ENCODE measurements at regions not wholly inside any gene's neighbourhood (a gene's known extent, or its start where the extent isn't known, plus 50 kb on each side); places are given as distances from the start of the nearest gene placed in this dataset.

DNA sequence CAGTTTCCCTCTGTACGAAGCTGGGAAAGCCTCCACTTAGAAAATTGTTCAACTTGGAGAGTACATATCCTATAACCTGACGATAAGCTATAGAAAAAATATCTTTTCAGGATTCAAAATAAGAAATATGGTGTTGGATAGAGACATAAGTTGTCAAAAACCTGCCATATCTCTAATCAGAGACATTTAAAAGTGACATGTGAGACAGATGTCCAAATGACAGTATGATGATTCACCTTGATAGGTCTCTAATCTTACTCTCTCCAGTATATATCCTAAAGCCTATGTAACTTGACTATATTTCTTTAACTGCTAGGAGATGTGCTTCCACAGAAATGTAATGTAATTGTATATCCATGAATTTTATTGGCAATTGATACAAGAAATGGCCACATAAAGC is 932.4 kb upstream of the MAN1A1 start:
- TF ChIP-seq, protein P1, sequence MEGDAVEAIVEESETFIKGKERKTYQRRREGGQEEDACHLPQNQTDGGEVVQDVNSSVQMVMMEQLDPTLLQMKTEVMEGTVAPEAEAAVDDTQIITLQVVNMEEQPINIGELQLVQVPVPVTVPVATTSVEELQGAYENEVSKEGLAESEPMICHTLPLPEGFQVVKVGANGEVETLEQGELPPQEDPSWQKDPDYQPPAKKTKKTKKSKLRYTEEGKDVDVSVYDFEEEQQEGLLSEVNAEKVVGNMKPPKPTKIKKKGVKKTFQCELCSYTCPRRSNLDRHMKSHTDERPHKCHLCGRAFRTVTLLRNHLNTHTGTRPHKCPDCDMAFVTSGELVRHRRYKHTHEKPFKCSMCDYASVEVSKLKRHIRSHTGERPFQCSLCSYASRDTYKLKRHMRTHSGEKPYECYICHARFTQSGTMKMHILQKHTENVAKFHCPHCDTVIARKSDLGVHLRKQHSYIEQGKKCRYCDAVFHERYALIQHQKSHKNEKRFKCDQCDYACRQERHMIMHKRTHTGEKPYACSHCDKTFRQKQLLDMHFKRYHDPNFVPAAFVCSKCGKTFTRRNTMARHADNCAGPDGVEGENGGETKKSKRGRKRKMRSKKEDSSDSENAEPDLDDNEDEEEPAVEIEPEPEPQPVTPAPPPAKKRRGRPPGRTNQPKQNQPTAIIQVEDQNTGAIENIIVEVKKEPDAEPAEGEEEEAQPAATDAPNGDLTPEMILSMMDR (IDR thresholded peaks at IDR 0.05): no peak
- no peak for TF ChIP-seq POLR2A (IDR thresholded peaks at IDR 0.05)

Data from Peyer's patch (tissue), 4 donors.